ENCODE measurements at regions not wholly inside any gene's neighbourhood (a gene's known extent, or its start where the extent isn't known, plus 50 kb on each side); places are given as distances from the start of the nearest gene placed in this dataset.

- in situ Hi-C loops (cut with MboI): no loop called here
- H3K36me3 ChIP-seq (ENCODE audit: control insufficient read depth in 2 of 2, insufficient read depth in 2 of 2, low read length in 1 of 2): no peaks in the 10 kb centered on the region
- no peaks in the 10 kb centered on the region for H3K27me3 ChIP-seq (replicated peaks in 1 of 2; ENCODE audit: control insufficient read depth in 2 of 2, insufficient read depth in 2 of 2, low read length in 1 of 2)
- ChIA-PET SMC1A (ENCODE audit: uncharacterized antibody, unreplicated experiment) (no interaction called here), RAD21 (ENCODE audit: unreplicated experiment) (no interaction called here), CTCF (no interaction called here), POLR2A (no interaction called here)
- H3K4me2 ChIP-seq (ENCODE audit: control insufficient read depth, insufficient read depth): no peak overlapping the region
- no peaks in the 10 kb centered on the region for H3K79me2 ChIP-seq (ENCODE audit: control insufficient read depth, insufficient read depth, low read length)
- H3K4me1 ChIP-seq (ENCODE audit: control insufficient read depth, insufficient read depth, low read length): no peaks in the 10 kb centered on the region
- intact Hi-C loops (cut with micrococcal nuclease; ENCODE audit: unreplicated experiment): no loop called here
- 25% methylated on average over 4 of the region's 4 CpGs for WGBS (ENCODE audit: insufficient coverage, insufficient replicate concordance, low lambda C conversion rate, missing lambda C conversion rate)
- H4K20me1 ChIP-seq (ENCODE audit: control insufficient read depth, insufficient read depth): no peaks in the 10 kb centered on the region
- ATAC-seq (no peak; the same call in 2 of the 3 replicates), FAIRE-seq (no peak), DNase-seq (ENCODE audit: low read depth, low spot score) (no peak)
- H3K9ac ChIP-seq (ENCODE audit: control insufficient read depth, insufficient read depth, low read length): no peak overlapping the region
- no peak overlapping the region for H2AFZ ChIP-seq (ENCODE audit: control insufficient read depth, low read depth, low read length)
- H3K4me3 ChIP-seq: no peak overlapping the region
- no peak overlapping the region for H3K27ac ChIP-seq (ENCODE audit: control insufficient read depth, insufficient read depth)
- no peaks in the 10 kb centered on the region for H3K9me3 ChIP-seq (replicated peaks; ENCODE audit: control insufficient read depth, insufficient read depth, low read length)
- no TSS peak for BruUV-seq (replicated peaks)
- no peak for TF ChIP-seq ZBED1 (IDR thresholded peaks at IDR 0.05; ENCODE audit: borderline replicate concordance)
- no peak for TF ChIP-seq SPI1 (IDR thresholded peaks at IDR 0.05; ENCODE audit: borderline replicate concordance, insufficient read depth, low read depth, low read length)
- TF ChIP-seq, protein P1, sequence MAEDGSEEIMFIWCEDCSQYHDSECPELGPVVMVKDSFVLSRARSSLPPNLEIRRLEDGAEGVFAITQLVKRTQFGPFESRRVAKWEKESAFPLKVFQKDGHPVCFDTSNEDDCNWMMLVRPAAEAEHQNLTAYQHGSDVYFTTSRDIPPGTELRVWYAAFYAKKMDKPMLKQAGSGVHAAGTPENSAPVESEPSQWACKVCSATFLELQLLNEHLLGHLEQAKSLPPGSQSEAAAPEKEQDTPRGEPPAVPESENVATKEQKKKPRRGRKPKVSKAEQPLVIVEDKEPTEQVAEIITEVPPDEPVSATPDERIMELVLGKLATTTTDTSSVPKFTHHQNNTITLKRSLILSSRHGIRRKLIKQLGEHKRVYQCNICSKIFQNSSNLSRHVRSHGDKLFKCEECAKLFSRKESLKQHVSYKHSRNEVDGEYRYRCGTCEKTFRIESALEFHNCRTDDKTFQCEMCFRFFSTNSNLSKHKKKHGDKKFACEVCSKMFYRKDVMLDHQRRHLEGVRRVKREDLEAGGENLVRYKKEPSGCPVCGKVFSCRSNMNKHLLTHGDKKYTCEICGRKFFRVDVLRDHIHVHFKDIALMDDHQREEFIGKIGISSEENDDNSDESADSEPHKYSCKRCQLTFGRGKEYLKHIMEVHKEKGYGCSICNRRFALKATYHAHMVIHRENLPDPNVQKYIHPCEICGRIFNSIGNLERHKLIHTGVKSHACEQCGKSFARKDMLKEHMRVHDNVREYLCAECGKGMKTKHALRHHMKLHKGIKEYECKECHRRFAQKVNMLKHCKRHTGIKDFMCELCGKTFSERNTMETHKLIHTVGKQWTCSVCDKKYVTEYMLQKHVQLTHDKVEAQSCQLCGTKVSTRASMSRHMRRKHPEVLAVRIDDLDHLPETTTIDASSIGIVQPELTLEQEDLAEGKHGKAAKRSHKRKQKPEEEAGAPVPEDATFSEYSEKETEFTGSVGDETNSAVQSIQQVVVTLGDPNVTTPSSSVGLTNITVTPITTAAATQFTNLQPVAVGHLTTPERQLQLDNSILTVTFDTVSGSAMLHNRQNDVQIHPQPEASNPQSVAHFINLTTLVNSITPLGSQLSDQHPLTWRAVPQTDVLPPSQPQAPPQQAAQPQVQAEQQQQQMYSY (CRISPR knock-in tag; IDR thresholded peaks at IDR 0.05): no peak
- TF ChIP-seq NR2C1 (IDR thresholded peaks at IDR 0.05): no peak
- TF ChIP-seq BCL11A (IDR thresholded peaks at IDR 0.05; ENCODE audit: low read depth, low read length): no peak
- TF ChIP-seq IRF4 (IDR thresholded peaks at IDR 0.05; ENCODE audit: low read depth, low read length): no peak
- no peak for TF ChIP-seq STAT1 (conservative IDR thresholded peaks at IDR 0.05)
- TF ChIP-seq MEF2A (IDR thresholded peaks at IDR 0.05; ENCODE audit: insufficient read depth, low read depth, low read length): no peak
- TF ChIP-seq SMAD1 (IDR thresholded peaks at IDR 0.05; ENCODE audit: low read depth, partially characterized antibody): no peak
- no peak for TF ChIP-seq RB1 (IDR thresholded peaks at IDR 0.05; ENCODE audit: borderline replicate concordance)
- no peak for TF ChIP-seq SMC3 (IDR thresholded peaks at IDR 0.05; ENCODE audit: borderline replicate concordance, low read length)
- TF ChIP-seq CEBPZ (IDR thresholded peaks at IDR 0.05; ENCODE audit: low read depth, low read length): no peak
- no peak for TF ChIP-seq NRF1 (conservative IDR thresholded peaks at IDR 0.05; ENCODE audit: low read depth, low read length)
- TF ChIP-seq ZNF274 (IDR thresholded peaks at IDR 0.05; ENCODE audit: insufficient read depth, insufficient read length): no peak
- TF ChIP-seq RAD51 (IDR thresholded peaks at IDR 0.05): no peak
- TF ChIP-seq, protein P2, sequence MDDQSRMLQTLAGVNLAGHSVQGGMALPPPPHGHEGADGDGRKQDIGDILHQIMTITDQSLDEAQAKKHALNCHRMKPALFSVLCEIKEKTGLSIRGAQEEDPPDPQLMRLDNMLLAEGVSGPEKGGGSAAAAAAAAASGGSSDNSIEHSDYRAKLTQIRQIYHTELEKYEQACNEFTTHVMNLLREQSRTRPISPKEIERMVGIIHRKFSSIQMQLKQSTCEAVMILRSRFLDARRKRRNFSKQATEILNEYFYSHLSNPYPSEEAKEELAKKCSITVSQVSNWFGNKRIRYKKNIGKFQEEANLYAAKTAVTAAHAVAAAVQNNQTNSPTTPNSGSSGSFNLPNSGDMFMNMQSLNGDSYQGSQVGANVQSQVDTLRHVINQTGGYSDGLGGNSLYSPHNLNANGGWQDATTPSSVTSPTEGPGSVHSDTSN (IDR thresholded peaks at IDR 0.05; ENCODE audit: insufficient replicate concordance, low read depth, low read length): no peak
- TF ChIP-seq ASH2L (IDR thresholded peaks at IDR 0.05; ENCODE audit: borderline replicate concordance, low read depth): no peak
- TF ChIP-seq ZNF207 (IDR thresholded peaks at IDR 0.05; ENCODE audit: borderline replicate concordance): no peak
- TF ChIP-seq KLF5 (IDR thresholded peaks at IDR 0.05; ENCODE audit: partially characterized antibody): no peak
Observed at GRCh38 chr7:21089653-21090052, 303.0 kb upstream of the SP8 start.
